ENCODE measurements at regions not wholly inside any gene's neighbourhood (a gene's known extent, or its start where the extent isn't known, plus 50 kb on each side); places are given as distances from the start of the nearest gene placed in this dataset.

DNA sequence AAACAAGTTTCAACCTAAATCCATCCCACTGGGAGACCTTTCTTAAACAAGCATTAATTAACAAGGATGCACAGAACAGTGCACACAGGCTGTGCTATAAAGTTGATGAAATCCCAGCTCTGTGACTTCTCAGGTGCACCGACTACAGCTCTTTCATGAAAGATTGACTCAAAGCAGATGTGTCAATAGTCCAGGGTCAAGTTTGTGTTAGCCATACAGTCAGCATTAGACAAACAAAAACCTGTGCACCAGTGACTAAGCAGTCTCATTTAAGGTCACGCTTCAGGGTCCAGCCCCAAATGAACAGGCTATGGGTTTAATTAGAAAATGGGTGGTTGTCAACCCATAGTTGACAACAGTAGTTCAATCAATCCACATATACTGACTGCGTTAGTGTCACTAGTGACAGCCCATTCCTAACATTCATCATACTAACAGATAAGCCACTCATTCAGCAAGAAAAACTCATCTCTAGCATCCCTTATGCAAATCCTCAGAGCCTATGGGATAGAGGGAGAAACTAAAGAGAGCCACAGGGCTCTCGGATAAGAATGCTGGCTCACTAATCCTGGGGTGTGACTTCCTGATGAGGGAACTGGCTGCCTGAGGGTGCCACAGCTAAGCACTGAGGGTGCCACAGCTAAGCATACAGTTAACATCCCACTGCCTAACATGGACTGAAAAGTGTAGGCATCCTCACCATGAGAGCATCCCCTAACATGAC lies 84.1 kb downstream of the WNT5A start:
- TF ChIP-seq, protein P1, sequence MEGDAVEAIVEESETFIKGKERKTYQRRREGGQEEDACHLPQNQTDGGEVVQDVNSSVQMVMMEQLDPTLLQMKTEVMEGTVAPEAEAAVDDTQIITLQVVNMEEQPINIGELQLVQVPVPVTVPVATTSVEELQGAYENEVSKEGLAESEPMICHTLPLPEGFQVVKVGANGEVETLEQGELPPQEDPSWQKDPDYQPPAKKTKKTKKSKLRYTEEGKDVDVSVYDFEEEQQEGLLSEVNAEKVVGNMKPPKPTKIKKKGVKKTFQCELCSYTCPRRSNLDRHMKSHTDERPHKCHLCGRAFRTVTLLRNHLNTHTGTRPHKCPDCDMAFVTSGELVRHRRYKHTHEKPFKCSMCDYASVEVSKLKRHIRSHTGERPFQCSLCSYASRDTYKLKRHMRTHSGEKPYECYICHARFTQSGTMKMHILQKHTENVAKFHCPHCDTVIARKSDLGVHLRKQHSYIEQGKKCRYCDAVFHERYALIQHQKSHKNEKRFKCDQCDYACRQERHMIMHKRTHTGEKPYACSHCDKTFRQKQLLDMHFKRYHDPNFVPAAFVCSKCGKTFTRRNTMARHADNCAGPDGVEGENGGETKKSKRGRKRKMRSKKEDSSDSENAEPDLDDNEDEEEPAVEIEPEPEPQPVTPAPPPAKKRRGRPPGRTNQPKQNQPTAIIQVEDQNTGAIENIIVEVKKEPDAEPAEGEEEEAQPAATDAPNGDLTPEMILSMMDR (IDR thresholded peaks at IDR 0.05) = no peak

DNA sequence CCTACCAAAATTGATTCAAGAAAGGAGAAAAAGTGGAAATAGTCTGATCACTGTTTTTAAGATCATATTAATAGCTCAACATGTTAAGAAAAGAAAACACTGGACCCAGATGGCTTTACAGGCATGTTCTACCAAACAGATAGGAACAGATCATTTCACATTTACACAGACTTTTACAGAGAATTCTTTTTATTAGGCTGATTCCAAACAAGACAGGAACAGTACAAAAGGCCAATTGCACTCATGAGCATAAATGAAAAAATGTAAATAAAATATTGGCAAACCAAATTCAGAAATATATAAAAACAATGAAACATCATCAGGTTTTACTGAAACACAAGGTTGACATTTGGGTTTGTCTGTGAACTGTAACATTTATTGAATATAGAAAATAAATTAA lies 106.5 kb downstream of the WNT5A start:
- TF ChIP-seq, protein P1 (IDR thresholded peaks at IDR 0.05) = no peak

DNA sequence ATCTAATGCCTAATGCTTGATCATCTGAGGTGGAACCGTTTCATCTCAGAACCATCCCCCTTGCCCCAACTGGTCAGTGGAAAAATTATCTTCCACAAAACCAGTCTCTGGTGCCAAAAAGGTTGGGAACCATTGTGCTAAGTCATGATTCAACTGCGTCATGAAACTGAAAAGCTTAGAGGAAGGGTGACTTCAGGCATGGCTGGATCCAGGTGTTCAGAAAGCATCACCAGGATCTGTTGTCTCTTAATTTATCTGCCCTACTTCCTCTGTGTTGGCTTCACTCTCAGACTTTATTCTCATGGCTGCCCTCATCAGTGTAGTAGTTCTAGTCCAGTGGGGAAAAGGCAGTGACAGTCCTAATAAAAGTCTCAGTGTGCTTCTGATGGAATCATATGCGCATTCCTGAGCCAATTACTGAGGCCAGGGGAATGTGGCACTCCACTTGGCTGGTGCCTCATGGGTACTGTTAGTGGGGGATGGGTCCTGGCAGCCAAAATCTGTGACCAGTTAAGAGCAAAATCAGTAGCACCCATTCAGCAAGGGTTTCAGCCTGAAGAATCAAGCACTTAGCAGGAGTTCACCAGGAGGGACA lies 110.3 kb downstream of the WNT5A start:
- TF ChIP-seq, protein P1 (IDR thresholded peaks at IDR 0.05) = no peak

DNA sequence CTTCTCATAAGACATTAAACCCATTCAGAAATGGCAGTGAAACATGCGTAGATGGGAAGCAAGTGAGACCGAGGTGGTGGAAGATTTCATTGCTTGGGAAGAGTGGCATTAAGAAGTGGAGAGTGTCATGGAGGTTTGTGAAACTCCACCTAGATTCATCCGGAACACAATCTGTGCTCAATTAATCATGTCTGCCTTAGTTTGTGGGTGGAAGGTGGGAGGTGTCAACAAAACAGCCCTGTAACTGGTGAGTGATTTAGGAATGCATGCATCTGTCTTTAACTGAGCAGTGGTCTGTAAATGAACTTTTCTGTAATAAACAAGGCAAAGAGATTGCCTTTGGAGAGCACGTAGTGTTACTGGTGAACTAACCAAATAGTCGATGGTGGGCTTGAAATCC lies 113.7 kb downstream of the WNT5A start:
- TF ChIP-seq, protein P1 (IDR thresholded peaks at IDR 0.05) = no peak

DNA sequence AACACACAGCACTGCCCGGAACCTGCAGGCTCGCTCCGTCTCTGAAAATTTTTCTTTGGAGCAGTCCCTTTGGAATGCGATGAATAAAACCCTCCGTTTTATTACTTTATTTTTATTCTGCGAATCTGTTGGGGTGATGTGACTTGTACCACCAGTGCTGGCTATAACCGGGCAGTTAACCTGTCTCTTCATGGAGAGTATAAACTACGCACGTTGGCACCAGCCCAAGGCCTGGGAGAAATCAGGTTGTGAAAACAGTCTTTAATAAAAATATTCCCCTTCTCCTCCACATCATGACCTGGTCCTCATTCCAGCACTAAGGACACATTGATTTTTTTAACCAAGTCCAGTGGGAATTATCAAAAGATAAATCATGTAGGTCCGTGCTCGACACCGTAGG lies 116.8 kb downstream of the WNT5A start:
- TF ChIP-seq, protein P1 (IDR thresholded peaks at IDR 0.05) = no peak

DNA sequence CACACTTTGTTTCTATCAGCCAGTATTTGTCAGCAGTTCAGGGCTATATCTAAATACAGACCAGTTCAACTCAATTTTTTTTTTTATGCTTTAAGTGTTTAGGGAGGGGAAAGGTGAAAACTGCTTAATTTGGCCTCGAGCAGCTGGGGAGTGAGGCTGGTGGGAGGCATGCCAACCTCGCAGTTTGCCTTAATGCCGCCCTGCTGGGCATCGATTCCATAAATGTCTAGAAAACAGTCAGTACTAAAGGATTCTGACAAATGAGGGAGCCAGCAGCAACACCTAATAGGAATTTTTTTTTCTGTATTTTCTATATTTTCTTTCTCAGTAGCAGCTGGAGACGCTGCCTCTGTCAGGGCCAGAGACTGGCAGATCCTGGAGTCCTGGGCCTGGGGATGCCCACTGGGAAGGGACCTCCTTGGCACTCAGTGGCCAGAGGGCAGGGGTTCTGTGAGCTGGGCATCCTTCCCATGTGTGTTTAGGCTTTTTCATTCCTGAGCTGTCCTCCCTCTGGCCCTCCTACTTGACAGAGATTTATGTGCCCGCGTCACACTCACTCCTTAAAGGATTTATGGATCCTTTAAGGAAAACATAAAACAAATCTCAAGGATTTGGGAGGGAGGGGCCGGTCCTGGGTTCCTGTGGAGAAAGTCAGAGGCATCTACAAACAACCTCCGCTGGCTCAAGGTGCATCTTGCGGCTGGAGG lies 117.8 kb downstream of the WNT5A start:
- TF ChIP-seq, protein P1 (IDR thresholded peaks at IDR 0.05) = no peak

DNA sequence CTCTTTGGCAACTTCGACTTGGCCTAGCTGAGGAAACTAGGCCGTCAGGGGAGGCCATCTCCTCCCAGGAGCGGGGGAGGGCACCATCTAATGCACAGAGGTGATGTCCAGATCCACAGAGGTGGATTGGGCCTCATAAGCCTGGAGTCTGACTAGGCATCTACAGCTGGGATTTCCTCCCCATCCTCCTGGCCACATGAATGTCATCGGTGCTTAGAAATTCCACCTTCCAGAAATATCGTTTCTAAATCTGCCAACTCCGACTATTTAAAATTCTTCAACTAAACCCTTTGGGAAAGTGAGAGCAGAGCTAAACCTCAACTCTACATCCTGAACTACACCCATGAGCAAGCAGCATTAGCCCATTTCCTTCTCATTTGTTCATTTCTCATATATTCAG lies 118.7 kb downstream of the WNT5A start:
- TF ChIP-seq, protein P1 (IDR thresholded peaks at IDR 0.05) = no peak
